A673 (cell line): ENCODE measurements at regions not wholly inside any gene's neighbourhood (a gene's known extent, or its start where the extent isn't known, plus 50 kb on each side); places are given as distances from the start of the nearest gene placed in this dataset.

ENCODE experiments used
- EZH2 ChIP-seq: fragments of 200-600 bp; sonication (generic); IDR thresholded peaks from 2 replicates; pipeline ENCODE4 v1.6.1; 2017; ENCODE audit warnings: borderline replicate concordance, low read depth, mild to moderate bottlenecking, mixed read lengths, antibody characterized with exemption, low read length; ENCODE audit not compliant: poor library complexity, severe bottlenecking
- TF ChIP-seq, protein P1 (sequence below): fragments of 300-800, 200-600 bp; sonication (generic); conservative IDR thresholded peaks from 2 replicates; pipeline ENCODE4 v1.5.1; 2017; ENCODE audit warnings: low read depth, mild to moderate bottlenecking, antibody characterized with exemption, low read length, moderate library complexity, mixed read lengths

DNA sequence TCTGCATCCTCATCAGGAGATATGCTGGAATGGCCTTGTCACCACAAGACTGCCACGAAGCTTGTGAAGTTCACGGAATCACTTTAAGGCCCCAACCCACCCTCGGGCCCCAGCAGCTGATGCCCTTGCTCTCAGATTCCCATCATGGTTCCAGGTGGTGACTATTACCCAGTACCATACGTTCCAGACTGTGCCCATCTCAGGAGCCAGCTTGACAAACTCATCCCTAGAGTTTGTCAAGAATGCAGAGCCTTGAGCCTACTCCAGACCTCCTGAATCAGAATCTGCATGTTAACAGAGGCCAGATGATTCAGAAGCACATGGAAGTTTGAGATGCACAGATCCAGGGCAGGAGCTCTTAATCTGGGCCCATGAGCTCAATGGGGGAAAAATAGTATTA, 53.9 kb upstream of the RBM15 start:
- TF ChIP-seq, protein P1, sequence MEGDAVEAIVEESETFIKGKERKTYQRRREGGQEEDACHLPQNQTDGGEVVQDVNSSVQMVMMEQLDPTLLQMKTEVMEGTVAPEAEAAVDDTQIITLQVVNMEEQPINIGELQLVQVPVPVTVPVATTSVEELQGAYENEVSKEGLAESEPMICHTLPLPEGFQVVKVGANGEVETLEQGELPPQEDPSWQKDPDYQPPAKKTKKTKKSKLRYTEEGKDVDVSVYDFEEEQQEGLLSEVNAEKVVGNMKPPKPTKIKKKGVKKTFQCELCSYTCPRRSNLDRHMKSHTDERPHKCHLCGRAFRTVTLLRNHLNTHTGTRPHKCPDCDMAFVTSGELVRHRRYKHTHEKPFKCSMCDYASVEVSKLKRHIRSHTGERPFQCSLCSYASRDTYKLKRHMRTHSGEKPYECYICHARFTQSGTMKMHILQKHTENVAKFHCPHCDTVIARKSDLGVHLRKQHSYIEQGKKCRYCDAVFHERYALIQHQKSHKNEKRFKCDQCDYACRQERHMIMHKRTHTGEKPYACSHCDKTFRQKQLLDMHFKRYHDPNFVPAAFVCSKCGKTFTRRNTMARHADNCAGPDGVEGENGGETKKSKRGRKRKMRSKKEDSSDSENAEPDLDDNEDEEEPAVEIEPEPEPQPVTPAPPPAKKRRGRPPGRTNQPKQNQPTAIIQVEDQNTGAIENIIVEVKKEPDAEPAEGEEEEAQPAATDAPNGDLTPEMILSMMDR: no peak
- no peak for TF ChIP-seq EZH2
